ENCODE measurements at regions not wholly inside any gene's neighbourhood (a gene's known extent, or its start where the extent isn't known, plus 50 kb on each side); places are given as distances from the start of the nearest gene placed in this dataset.

- H3K27ac Mint-ChIP-seq: no peak overlapping the region
- peaks cover 2 to 8% (median 4%) of the 10 kb centered on the region in 4 donors for H3K4me1 Mint-ChIP-seq
- Histone ChIP-seq H3K4me3 (ENCODE audit: low read depth, low read length) (no peak overlapping the region), H3K27ac (ENCODE audit: insufficient read depth, low read length, poor library complexity, severe bottlenecking) (no peak overlapping the region), H3K27me3 (ENCODE audit: control insufficient read depth, insufficient read depth, low read length) (peaks cover 61% of the 10 kb centered on the region), H3K9me3 (ENCODE audit: control insufficient read depth in 2 of 2, low read length in 2 of 2) (peaks cover 23 to 38% of the 10 kb centered on the region in 2 experiments), H3K36me3 (ENCODE audit: control insufficient read depth, insufficient read depth, low read length) (no peaks in the 10 kb centered on the region), H3K4me1 (ENCODE audit: control insufficient read depth, insufficient read depth, low read length, poor library complexity, severe bottlenecking) (no peaks in the 10 kb centered on the region)
- H3K36me3 Mint-ChIP-seq: peaks cover 8% of the 10 kb centered on the region
- peak overlapping the region in 3 of 4 donors; percentile 29 to 60 (median 36) for H3K4me3 Mint-ChIP-seq
- peaks cover 82% of the 10 kb centered on the region for H3K27me3 Mint-ChIP-seq
- DNase-seq: no peak
- no peak for ATAC-seq (ENCODE audit: low read depth in 2 of 2)
- H3K9me3 Mint-ChIP-seq: peaks cover 0 to 40% (median 15%) of the 10 kb centered on the region in 7 donors
These were observed 185.4 kb downstream of the TRIM27 start for GRCh38 chr6:28738396-28738765.

- Histone ChIP-seq H3K36me3 (ENCODE audit: control insufficient read depth, insufficient read depth, low read length) (no peaks in the 10 kb centered on the region), H3K4me1 (ENCODE audit: control insufficient read depth, insufficient read depth, low read length, poor library complexity, severe bottlenecking) (no peaks in the 10 kb centered on the region), H3K9me3 (ENCODE audit: control insufficient read depth in 2 of 2, low read length in 2 of 2) (peaks cover 22% of the 10 kb centered on the region in 2 experiments), H3K27me3 (ENCODE audit: control insufficient read depth, insufficient read depth, low read length) (peaks cover 55% of the 10 kb centered on the region), H3K27ac (ENCODE audit: insufficient read depth, low read length, poor library complexity, severe bottlenecking) (no peak overlapping the region), H3K4me3 (ENCODE audit: low read depth, low read length) (no peak overlapping the region)
- Mint-ChIP-seq H3K9me3 (peaks cover 0 to 27% (median 11%) of the 10 kb centered on the region in 7 donors), H3K4me1 (peaks cover 0 to 8% (median 3%) of the 10 kb centered on the region in 4 donors), H3K27me3 (peaks cover 73% of the 10 kb centered on the region), H3K36me3 (peaks cover 8% of the 10 kb centered on the region), H3K4me3 (no peak overlapping the region), H3K27ac (no peak overlapping the region)
- no peak for DNase-seq
- no peak for ATAC-seq (ENCODE audit: low read depth in 2 of 2)
These were observed 182.4 kb downstream of the TRIM27 start for GRCh38 chr6:28741363-28741762.

GRCh38 chr6:28742668-28743270 is 181.0 kb downstream of the TRIM27 start:
- H3K36me3 Mint-ChIP-seq: peaks cover 8% of the 10 kb centered on the region
- H3K27ac ChIP-seq (ENCODE audit: insufficient read depth, low read length, poor library complexity, severe bottlenecking): no peak overlapping the region
- H3K4me3 Mint-ChIP-seq: no peak overlapping the region
- DNase-seq (peak in 1 of 3 donors; percentile 13), ATAC-seq (ENCODE audit: low read depth in 2 of 2) (no peak)
- no peaks in the 10 kb centered on the region for H3K36me3 ChIP-seq (ENCODE audit: control insufficient read depth, insufficient read depth, low read length)
- peaks cover 9 to 18% of the 10 kb centered on the region in 2 experiments for H3K9me3 ChIP-seq (ENCODE audit: control insufficient read depth in 2 of 2, low read length in 2 of 2)
- no peak overlapping the region for H3K4me3 ChIP-seq (ENCODE audit: low read depth, low read length)
- H3K27ac Mint-ChIP-seq: no peak overlapping the region
- no peaks in the 10 kb centered on the region for H3K4me1 ChIP-seq (ENCODE audit: control insufficient read depth, insufficient read depth, low read length, poor library complexity, severe bottlenecking)
- peaks cover 52% of the 10 kb centered on the region for H3K27me3 ChIP-seq (ENCODE audit: control insufficient read depth, insufficient read depth, low read length)
- H3K9me3 Mint-ChIP-seq: peaks cover 0 to 26% (median 10%) of the 10 kb centered on the region in 7 donors
- peaks cover 59% of the 10 kb centered on the region for H3K27me3 Mint-ChIP-seq
- peaks cover 0 to 8% (median 2%) of the 10 kb centered on the region in 4 donors for H3K4me1 Mint-ChIP-seq

- Histone ChIP-seq H3K27ac (ENCODE audit: insufficient read depth, low read length, poor library complexity, severe bottlenecking) (no peak overlapping the region), H3K36me3 (ENCODE audit: control insufficient read depth, insufficient read depth, low read length) (no peaks in the 10 kb centered on the region), H3K9me3 (ENCODE audit: control insufficient read depth in 2 of 2, low read length in 2 of 2) (peaks cover 5 to 13% of the 10 kb centered on the region in 2 experiments), H3K4me1 (ENCODE audit: control insufficient read depth, insufficient read depth, low read length, poor library complexity, severe bottlenecking) (no peaks in the 10 kb centered on the region), H3K27me3 (ENCODE audit: control insufficient read depth, insufficient read depth, low read length) (peaks cover 53% of the 10 kb centered on the region), H3K4me3 (ENCODE audit: low read depth, low read length) (no peak overlapping the region)
- ATAC-seq (ENCODE audit: low read depth in 2 of 2) (no peak), DNase-seq (no peak)
- H3K36me3 Mint-ChIP-seq: peaks cover 4% of the 10 kb centered on the region
- H3K4me3 Mint-ChIP-seq: no peak overlapping the region
- peak overlapping the region in 1 of 3 donors; percentile 43 for H3K27ac Mint-ChIP-seq
- peaks cover 56% of the 10 kb centered on the region for H3K27me3 Mint-ChIP-seq
- H3K4me1 Mint-ChIP-seq: peaks cover 0 to 3% (median 1%) of the 10 kb centered on the region in 4 donors
- H3K9me3 Mint-ChIP-seq: peaks cover 0 to 24% (median 8%) of the 10 kb centered on the region in 7 donors
These were observed 180.5 kb downstream of the TRIM27 start for GRCh38 chr6:28743271-28743789.

- H3K36me3 ChIP-seq (ENCODE audit: control insufficient read depth, insufficient read depth, low read length): no peaks in the 10 kb centered on the region
- H3K9me3 ChIP-seq (ENCODE audit: control insufficient read depth in 2 of 2, low read length in 2 of 2): peaks cover 9 to 10% of the 10 kb centered on the region in 2 experiments
- H3K36me3 Mint-ChIP-seq: no peaks in the 10 kb centered on the region
- ATAC-seq (ENCODE audit: low read depth in 2 of 2) (no peak), DNase-seq (no peak)
- H3K27ac Mint-ChIP-seq: no peak overlapping the region
- no peaks in the 10 kb centered on the region for H3K4me1 Mint-ChIP-seq
- peaks cover 39% of the 10 kb centered on the region for H3K27me3 ChIP-seq (ENCODE audit: control insufficient read depth, insufficient read depth, low read length)
- H3K9me3 Mint-ChIP-seq: peaks cover 1 to 33% (median 11%) of the 10 kb centered on the region in 7 donors
- no peak overlapping the region for H3K4me3 ChIP-seq (ENCODE audit: low read depth, low read length)
- no peak overlapping the region for H3K4me3 Mint-ChIP-seq
- no peaks in the 10 kb centered on the region for H3K4me1 ChIP-seq (ENCODE audit: control insufficient read depth, insufficient read depth, low read length, poor library complexity, severe bottlenecking)
- no peak overlapping the region for H3K27ac ChIP-seq (ENCODE audit: insufficient read depth, low read length, poor library complexity, severe bottlenecking)
- H3K27me3 Mint-ChIP-seq: peaks cover 53% of the 10 kb centered on the region
These were observed 176.6 kb downstream of the TRIM27 start for GRCh38 chr6:28747083-28747630.

- peaks cover 1 to 33% (median 11%) of the 10 kb centered on the region in 7 donors for H3K9me3 Mint-ChIP-seq
- H3K27ac Mint-ChIP-seq: no peak overlapping the region
- no peaks in the 10 kb centered on the region for H3K4me1 ChIP-seq (ENCODE audit: control insufficient read depth, insufficient read depth, low read length, poor library complexity, severe bottlenecking)
- H3K36me3 Mint-ChIP-seq: no peaks in the 10 kb centered on the region
- H3K4me3 Mint-ChIP-seq: no peak overlapping the region
- H3K4me3 ChIP-seq (ENCODE audit: low read depth, low read length): no peak overlapping the region
- peaks cover 36% of the 10 kb centered on the region for H3K27me3 ChIP-seq (ENCODE audit: control insufficient read depth, insufficient read depth, low read length)
- H3K27ac ChIP-seq (ENCODE audit: insufficient read depth, low read length, poor library complexity, severe bottlenecking): no peak overlapping the region
- H3K36me3 ChIP-seq (ENCODE audit: control insufficient read depth, insufficient read depth, low read length): no peaks in the 10 kb centered on the region
- H3K4me1 Mint-ChIP-seq: no peaks in the 10 kb centered on the region
- peaks cover 9 to 10% of the 10 kb centered on the region in 2 experiments for H3K9me3 ChIP-seq (ENCODE audit: control insufficient read depth in 2 of 2, low read length in 2 of 2)
- H3K27me3 Mint-ChIP-seq: peaks cover 51% of the 10 kb centered on the region
- no peak for DNase-seq
- ATAC-seq (ENCODE audit: low read depth in 2 of 2): no peak
These were observed 176.1 kb downstream of the TRIM27 start for GRCh38 chr6:28747631-28748157.

- H3K27me3 Mint-ChIP-seq: peaks cover 49% of the 10 kb centered on the region
- Histone ChIP-seq H3K27me3 (ENCODE audit: control insufficient read depth, insufficient read depth, low read length) (peaks cover 32% of the 10 kb centered on the region), H3K36me3 (ENCODE audit: control insufficient read depth, insufficient read depth, low read length) (no peaks in the 10 kb centered on the region), H3K27ac (ENCODE audit: insufficient read depth, low read length, poor library complexity, severe bottlenecking) (no peak overlapping the region), H3K9me3 (ENCODE audit: control insufficient read depth in 2 of 2, low read length in 2 of 2) (peaks cover 9 to 10% of the 10 kb centered on the region in 2 experiments), H3K4me1 (ENCODE audit: control insufficient read depth, insufficient read depth, low read length, poor library complexity, severe bottlenecking) (no peaks in the 10 kb centered on the region), H3K4me3 (ENCODE audit: low read depth, low read length) (no peak overlapping the region)
- DNase-seq: no peak
- H3K9me3 Mint-ChIP-seq: peaks cover 1 to 31% (median 9%) of the 10 kb centered on the region in 7 donors
- no peaks in the 10 kb centered on the region for H3K4me1 Mint-ChIP-seq
- H3K27ac Mint-ChIP-seq: no peak overlapping the region
- no peak overlapping the region for H3K4me3 Mint-ChIP-seq
- ATAC-seq (ENCODE audit: low read depth in 2 of 2): no peak
- H3K36me3 Mint-ChIP-seq: no peaks in the 10 kb centered on the region
These were observed 175.6 kb downstream of the TRIM27 start for GRCh38 chr6:28748192-28748591.

Data from CD4-positive, CD25-positive, alpha-beta regulatory T cell (primary cell).